ENCODE measurements at regions not wholly inside any gene's neighbourhood (a gene's known extent, or its start where the extent isn't known, plus 50 kb on each side); places are given as distances from the start of the nearest gene placed in this dataset.

DNA sequence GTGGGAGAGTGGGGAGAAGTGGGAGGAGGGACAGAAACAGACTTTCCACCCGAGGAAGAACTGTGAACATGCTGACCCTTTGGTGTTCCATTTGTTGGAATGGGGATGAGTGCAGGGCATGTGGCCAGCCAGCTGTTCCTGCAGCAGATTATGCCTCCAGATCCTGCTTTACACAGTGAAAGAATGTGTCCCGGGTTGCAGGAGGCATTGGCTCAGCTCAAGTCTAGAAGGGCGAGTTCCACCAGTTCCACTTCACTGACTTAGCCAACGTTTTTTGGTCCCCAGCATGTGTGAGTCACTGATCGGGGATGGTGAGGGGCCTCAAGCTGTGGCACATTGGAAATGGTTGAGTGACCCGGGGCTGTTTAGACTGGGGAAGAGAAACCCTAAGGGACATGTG is 307.0 kb upstream of the ROPN1 start:
- no peaks in the 10 kb centered on the region for H3K9me3 Mint-ChIP-seq (ENCODE audit: unreplicated experiment)
- peaks cover 26% of the 10 kb centered on the region for H3K4me1 Mint-ChIP-seq (ENCODE audit: unreplicated experiment)
- DNase-seq (ENCODE audit: extremely low spot score, unreplicated experiment), result no peak
- TF ChIP-seq, protein P1, sequence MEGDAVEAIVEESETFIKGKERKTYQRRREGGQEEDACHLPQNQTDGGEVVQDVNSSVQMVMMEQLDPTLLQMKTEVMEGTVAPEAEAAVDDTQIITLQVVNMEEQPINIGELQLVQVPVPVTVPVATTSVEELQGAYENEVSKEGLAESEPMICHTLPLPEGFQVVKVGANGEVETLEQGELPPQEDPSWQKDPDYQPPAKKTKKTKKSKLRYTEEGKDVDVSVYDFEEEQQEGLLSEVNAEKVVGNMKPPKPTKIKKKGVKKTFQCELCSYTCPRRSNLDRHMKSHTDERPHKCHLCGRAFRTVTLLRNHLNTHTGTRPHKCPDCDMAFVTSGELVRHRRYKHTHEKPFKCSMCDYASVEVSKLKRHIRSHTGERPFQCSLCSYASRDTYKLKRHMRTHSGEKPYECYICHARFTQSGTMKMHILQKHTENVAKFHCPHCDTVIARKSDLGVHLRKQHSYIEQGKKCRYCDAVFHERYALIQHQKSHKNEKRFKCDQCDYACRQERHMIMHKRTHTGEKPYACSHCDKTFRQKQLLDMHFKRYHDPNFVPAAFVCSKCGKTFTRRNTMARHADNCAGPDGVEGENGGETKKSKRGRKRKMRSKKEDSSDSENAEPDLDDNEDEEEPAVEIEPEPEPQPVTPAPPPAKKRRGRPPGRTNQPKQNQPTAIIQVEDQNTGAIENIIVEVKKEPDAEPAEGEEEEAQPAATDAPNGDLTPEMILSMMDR (IDR thresholded peaks at IDR 0.05), result no peak
- H3K27me3 Mint-ChIP-seq (ENCODE audit: unreplicated experiment), result peaks cover 5% of the 10 kb centered on the region
- H3K36me3 Mint-ChIP-seq (ENCODE audit: unreplicated experiment), result no peaks in the 10 kb centered on the region
- H3K4me3 Mint-ChIP-seq (ENCODE audit: unreplicated experiment), result no peak overlapping the region
- no peak overlapping the region for H3K27ac Mint-ChIP-seq (ENCODE audit: unreplicated experiment)

GRCh38 chr3:124299831-124300230 is 307.9 kb upstream of the ROPN1 start:
- TF ChIP-seq, protein P1 (IDR thresholded peaks at IDR 0.05), result no peak
- no peak overlapping the region for H3K27ac Mint-ChIP-seq (ENCODE audit: unreplicated experiment)
- DNase-seq (ENCODE audit: extremely low spot score, unreplicated experiment), result no peak

DNA sequence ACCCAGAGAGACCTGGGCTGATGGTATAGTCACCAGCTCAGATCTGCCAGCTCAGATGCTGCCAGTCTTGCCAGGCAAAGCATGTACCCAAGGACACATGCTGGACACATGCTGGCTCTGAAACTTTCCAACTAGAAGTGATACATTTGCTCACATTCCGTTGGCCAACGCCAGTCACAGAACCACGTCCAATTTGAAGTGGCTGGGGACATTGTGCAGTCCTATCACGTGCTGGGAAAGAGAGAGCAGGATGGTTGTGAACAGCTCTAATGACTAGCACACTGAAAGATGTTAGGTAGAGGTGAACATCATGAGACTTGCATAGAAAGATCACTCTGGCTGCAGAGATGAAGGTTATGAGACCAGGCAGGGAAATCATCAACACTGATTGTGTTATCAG is 308.5 kb upstream of the ROPN1 start:
- DNase-seq (ENCODE audit: extremely low spot score, unreplicated experiment), result no peak
- Mint-ChIP-seq H3K4me3 (ENCODE audit: unreplicated experiment) (no peak overlapping the region), H3K27me3 (ENCODE audit: unreplicated experiment) (peaks cover 2% of the 10 kb centered on the region), H3K36me3 (ENCODE audit: unreplicated experiment) (no peaks in the 10 kb centered on the region), H3K4me1 (ENCODE audit: unreplicated experiment) (peaks cover 26% of the 10 kb centered on the region), H3K27ac (ENCODE audit: unreplicated experiment) (no peak overlapping the region), H3K9me3 (ENCODE audit: unreplicated experiment) (no peaks in the 10 kb centered on the region)
- TF ChIP-seq, protein P1 (IDR thresholded peaks at IDR 0.05), result no peak

More at GRCh38 chr3:124299831-124300230, 307.9 kb upstream of the ROPN1 start:
- Mint-ChIP-seq H3K27me3 (ENCODE audit: unreplicated experiment) (peaks cover 2% of the 10 kb centered on the region), H3K9me3 (ENCODE audit: unreplicated experiment) (no peaks in the 10 kb centered on the region), H3K4me3 (ENCODE audit: unreplicated experiment) (no peak overlapping the region), H3K4me1 (ENCODE audit: unreplicated experiment) (peaks cover 26% of the 10 kb centered on the region), H3K36me3 (ENCODE audit: unreplicated experiment) (no peaks in the 10 kb centered on the region)

DNA sequence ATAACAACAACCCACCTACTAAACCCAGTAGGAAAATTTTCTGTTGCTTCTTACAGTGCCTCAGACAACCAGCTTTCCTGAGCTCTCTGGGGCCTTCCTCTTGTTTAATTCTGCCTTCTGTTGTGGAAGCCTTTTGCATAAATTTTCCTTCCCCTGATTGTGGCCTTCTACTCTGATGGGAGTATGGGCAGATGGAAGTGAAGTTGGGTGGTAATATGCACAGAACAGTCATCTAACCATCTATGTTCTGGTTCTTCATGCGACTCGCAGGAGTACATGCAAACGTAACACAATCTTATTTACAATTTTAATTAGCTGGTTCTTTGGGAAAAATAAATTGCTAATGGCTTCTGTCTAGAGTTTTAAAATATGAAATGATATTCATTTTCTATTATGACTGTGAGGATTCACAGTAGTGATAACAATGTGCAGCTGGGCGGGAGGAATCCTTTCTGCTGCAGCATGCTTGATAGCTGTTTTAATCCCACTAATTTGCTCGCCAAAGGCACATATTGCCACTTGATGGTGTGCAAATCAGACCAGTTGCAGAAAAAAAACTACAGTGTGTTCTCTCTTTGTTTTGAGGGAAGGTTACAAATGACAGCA is 311.5 kb upstream of the ROPN1 start:
- Mint-ChIP-seq H3K4me3 (ENCODE audit: unreplicated experiment) (no peak overlapping the region), H3K27me3 (ENCODE audit: unreplicated experiment) (peaks cover 2% of the 10 kb centered on the region), H3K27ac (ENCODE audit: unreplicated experiment) (no peak overlapping the region), H3K36me3 (ENCODE audit: unreplicated experiment) (peaks cover 7% of the 10 kb centered on the region), H3K4me1 (ENCODE audit: unreplicated experiment) (peaks cover 14% of the 10 kb centered on the region), H3K9me3 (ENCODE audit: unreplicated experiment) (peaks cover 23% of the 10 kb centered on the region)
- TF ChIP-seq, protein P1 (IDR thresholded peaks at IDR 0.05), result no peak
- DNase-seq (ENCODE audit: extremely low spot score, unreplicated experiment), result no peak

GRCh38 chr3:124306665-124307064 is 314.7 kb upstream of the ROPN1 start:
- Mint-ChIP-seq H3K4me3 (ENCODE audit: unreplicated experiment) (no peak overlapping the region), H3K36me3 (ENCODE audit: unreplicated experiment) (peaks cover 8% of the 10 kb centered on the region), H3K9me3 (ENCODE audit: unreplicated experiment) (peaks cover 25% of the 10 kb centered on the region), H3K27ac (ENCODE audit: unreplicated experiment) (no peak overlapping the region), H3K4me1 (ENCODE audit: unreplicated experiment) (no peaks in the 10 kb centered on the region), H3K27me3 (ENCODE audit: unreplicated experiment) (peaks cover 2% of the 10 kb centered on the region)
- no peak for DNase-seq (ENCODE audit: extremely low spot score, unreplicated experiment)
- TF ChIP-seq, protein P1 (IDR thresholded peaks at IDR 0.05), result no peak

All from osteocyte (in vitro differentiated cells).